ENCODE measurements at regions not wholly inside any gene's neighbourhood (a gene's known extent, or its start where the extent isn't known, plus 50 kb on each side); places are given as distances from the start of the nearest gene placed in this dataset.

GRCh38 chr16:79816081-79816497 is 215.6 kb upstream of the MAF start:
- no peaks in the 10 kb centered on the region for H3K9me3 ChIP-seq (ENCODE audit: control insufficient read depth in 2 of 2, insufficient read depth in 1 of 2, low read depth in 1 of 2, low read length in 1 of 2)
- no peak for DNase-seq
- WGBS, 3 donors: 69 to 78% (median 72%) methylated on average over 4 of the region's 4 CpGs
- FAIRE-seq: no peak
- H3K27ac ChIP-seq (ENCODE audit: low read depth in 1 of 3, low read length in 2 of 3): no peak overlapping the region
- no peaks in the 10 kb centered on the region for H3K36me3 ChIP-seq (ENCODE audit: control insufficient read depth in 3 of 3, insufficient read depth in 2 of 3, low read depth in 1 of 3, low read length in 3 of 3)
- H3K4me3 ChIP-seq (ENCODE audit: low read depth in 1 of 3, low read length in 3 of 3): no peak overlapping the region
- H3K4me1 ChIP-seq (ENCODE audit: control insufficient read depth in 3 of 3, insufficient read depth in 2 of 3, low read depth in 1 of 3, low read length in 2 of 3): no peaks in the 10 kb centered on the region
- no peaks in the 10 kb centered on the region for H3K27me3 ChIP-seq (ENCODE audit: control insufficient read depth in 3 of 3, insufficient read depth in 3 of 3, low read length in 3 of 3)

GRCh38 chr16:79815049-79815448 is 214.5 kb upstream of the MAF start:
- Histone ChIP-seq H3K9me3 (ENCODE audit: control insufficient read depth in 2 of 2, insufficient read depth in 1 of 2, low read depth in 1 of 2, low read length in 1 of 2) (no peaks in the 10 kb centered on the region), H3K4me1 (ENCODE audit: control insufficient read depth in 3 of 3, insufficient read depth in 2 of 3, low read depth in 1 of 3, low read length in 2 of 3) (no peaks in the 10 kb centered on the region), H3K27ac (ENCODE audit: low read depth in 1 of 3, low read length in 2 of 3) (no peak overlapping the region), H3K36me3 (ENCODE audit: control insufficient read depth in 3 of 3, insufficient read depth in 2 of 3, low read depth in 1 of 3, low read length in 3 of 3) (no peaks in the 10 kb centered on the region), H3K27me3 (ENCODE audit: control insufficient read depth in 3 of 3, insufficient read depth in 3 of 3, low read length in 3 of 3) (no peaks in the 10 kb centered on the region), H3K4me3 (ENCODE audit: low read depth in 1 of 3, low read length in 3 of 3) (no peak overlapping the region)
- no peak for DNase-seq
- 62 to 87% (median 82%) methylated on average over 2 of the region's 2 CpGs for WGBS, 3 donors
- FAIRE-seq: no peak

GRCh38 chr16:79814124-79814523 is 213.6 kb upstream of the MAF start:
- H3K36me3 ChIP-seq (ENCODE audit: control insufficient read depth in 3 of 3, insufficient read depth in 2 of 3, low read depth in 1 of 3, low read length in 3 of 3): no peaks in the 10 kb centered on the region
- 83 to 87% (median 87%) methylated on average over 2 of the region's 2 CpGs for WGBS, 3 donors
- H3K9me3 ChIP-seq (ENCODE audit: control insufficient read depth in 2 of 2, insufficient read depth in 1 of 2, low read depth in 1 of 2, low read length in 1 of 2): no peaks in the 10 kb centered on the region
- FAIRE-seq (no peak), DNase-seq (no peak)
- H3K4me3 ChIP-seq (ENCODE audit: low read depth in 1 of 3, low read length in 3 of 3): no peak overlapping the region
- H3K4me1 ChIP-seq (ENCODE audit: control insufficient read depth in 3 of 3, insufficient read depth in 2 of 3, low read depth in 1 of 3, low read length in 2 of 3): no peaks in the 10 kb centered on the region
- H3K27me3 ChIP-seq (ENCODE audit: control insufficient read depth in 3 of 3, insufficient read depth in 3 of 3, low read length in 3 of 3): no peaks in the 10 kb centered on the region
- H3K27ac ChIP-seq (ENCODE audit: low read depth in 1 of 3, low read length in 2 of 3): no peak overlapping the region

GRCh38 chr16:79811541-79811940 is 211.0 kb upstream of the MAF start:
- Histone ChIP-seq H3K4me3 (ENCODE audit: low read depth in 1 of 3, low read length in 3 of 3) (no peak overlapping the region), H3K27me3 (ENCODE audit: control insufficient read depth in 3 of 3, insufficient read depth in 3 of 3, low read length in 3 of 3) (no peaks in the 10 kb centered on the region), H3K27ac (ENCODE audit: low read depth in 1 of 3, low read length in 2 of 3) (no peak overlapping the region), H3K4me1 (ENCODE audit: control insufficient read depth in 3 of 3, insufficient read depth in 2 of 3, low read depth in 1 of 3, low read length in 2 of 3) (no peaks in the 10 kb centered on the region), H3K9me3 (ENCODE audit: control insufficient read depth in 2 of 2, insufficient read depth in 1 of 2, low read depth in 1 of 2, low read length in 1 of 2) (peaks cover 0 to 11% of the 10 kb centered on the region in 2 donors), H3K36me3 (ENCODE audit: control insufficient read depth in 3 of 3, insufficient read depth in 2 of 3, low read depth in 1 of 3, low read length in 3 of 3) (no peaks in the 10 kb centered on the region)
- FAIRE-seq (no peak), DNase-seq (no peak)
- 36 to 51% (median 42%) methylated on average over 2 of the region's 2 CpGs for WGBS, 3 donors

- Histone ChIP-seq H3K4me3 (ENCODE audit: low read depth in 1 of 3, low read length in 3 of 3) (no peak overlapping the region), H3K27ac (ENCODE audit: low read depth in 1 of 3, low read length in 2 of 3) (no peak overlapping the region), H3K4me1 (ENCODE audit: control insufficient read depth in 3 of 3, insufficient read depth in 2 of 3, low read depth in 1 of 3, low read length in 2 of 3) (no peaks in the 10 kb centered on the region), H3K9me3 (ENCODE audit: control insufficient read depth in 2 of 2, insufficient read depth in 1 of 2, low read depth in 1 of 2, low read length in 1 of 2) (peaks cover 0 to 11% of the 10 kb centered on the region in 2 donors), H3K36me3 (ENCODE audit: control insufficient read depth in 3 of 3, insufficient read depth in 2 of 3, low read depth in 1 of 3, low read length in 3 of 3) (no peaks in the 10 kb centered on the region), H3K27me3 (ENCODE audit: control insufficient read depth in 3 of 3, insufficient read depth in 3 of 3, low read length in 3 of 3) (no peaks in the 10 kb centered on the region)
- 75 to 82% (median 76%) methylated on average over 5 to 6 of the region's 6 CpGs for WGBS, 3 donors
- FAIRE-seq: no peak
- DNase-seq: no peak
Measured at GRCh38 chr16:79810449-79811189, 210.1 kb upstream of the MAF start.

- Histone ChIP-seq H3K4me1 (ENCODE audit: control insufficient read depth in 3 of 3, insufficient read depth in 2 of 3, low read depth in 1 of 3, low read length in 2 of 3) (no peaks in the 10 kb centered on the region), H3K9me3 (ENCODE audit: control insufficient read depth in 2 of 2, insufficient read depth in 1 of 2, low read depth in 1 of 2, low read length in 1 of 2) (peaks cover 0 to 11% of the 10 kb centered on the region in 2 donors), H3K4me3 (ENCODE audit: low read depth in 1 of 3, low read length in 3 of 3) (no peak overlapping the region), H3K36me3 (ENCODE audit: control insufficient read depth in 3 of 3, insufficient read depth in 2 of 3, low read depth in 1 of 3, low read length in 3 of 3) (no peaks in the 10 kb centered on the region), H3K27ac (ENCODE audit: low read depth in 1 of 3, low read length in 2 of 3) (no peak overlapping the region), H3K27me3 (ENCODE audit: control insufficient read depth in 3 of 3, insufficient read depth in 3 of 3, low read length in 3 of 3) (no peaks in the 10 kb centered on the region)
- 86 to 90% (median 86%) methylated on average over 1 of the region's 1 CpG for WGBS, 3 donors
- no peak for FAIRE-seq
- DNase-seq: no peak
Measured at GRCh38 chr16:79809376-79809775, 208.8 kb upstream of the MAF start.

GRCh38 chr16:79808731-79809130 is 208.2 kb upstream of the MAF start:
- no peak overlapping the region for H3K4me3 ChIP-seq (ENCODE audit: low read depth in 1 of 3, low read length in 3 of 3)
- FAIRE-seq: no peak
- 56 to 79% (median 70%) methylated on average over 3 of the region's 3 CpGs for WGBS, 3 donors
- H3K36me3 ChIP-seq (ENCODE audit: control insufficient read depth in 3 of 3, insufficient read depth in 2 of 3, low read depth in 1 of 3, low read length in 3 of 3): no peaks in the 10 kb centered on the region
- no peaks in the 10 kb centered on the region for H3K4me1 ChIP-seq (ENCODE audit: control insufficient read depth in 3 of 3, insufficient read depth in 2 of 3, low read depth in 1 of 3, low read length in 2 of 3)
- no peak overlapping the region for H3K27ac ChIP-seq (ENCODE audit: low read depth in 1 of 3, low read length in 2 of 3)
- H3K27me3 ChIP-seq (ENCODE audit: control insufficient read depth in 3 of 3, insufficient read depth in 3 of 3, low read length in 3 of 3): no peaks in the 10 kb centered on the region
- H3K9me3 ChIP-seq (ENCODE audit: control insufficient read depth in 2 of 2, insufficient read depth in 1 of 2, low read depth in 1 of 2, low read length in 1 of 2): peaks cover 0 to 11% of the 10 kb centered on the region in 2 donors
- DNase-seq: no peak

- no peak overlapping the region for H3K27ac ChIP-seq (ENCODE audit: low read depth in 1 of 3, low read length in 2 of 3)
- no peaks in the 10 kb centered on the region for H3K4me1 ChIP-seq (ENCODE audit: control insufficient read depth in 3 of 3, insufficient read depth in 2 of 3, low read depth in 1 of 3, low read length in 2 of 3)
- H3K9me3 ChIP-seq (ENCODE audit: control insufficient read depth in 2 of 2, insufficient read depth in 1 of 2, low read depth in 1 of 2, low read length in 1 of 2): peaks cover 0 to 14% of the 10 kb centered on the region in 2 donors
- H3K27me3 ChIP-seq (ENCODE audit: control insufficient read depth in 3 of 3, insufficient read depth in 3 of 3, low read length in 3 of 3): no peaks in the 10 kb centered on the region
- DNase-seq (no peak), FAIRE-seq (no peak)
- H3K4me3 ChIP-seq (ENCODE audit: low read depth in 1 of 3, low read length in 3 of 3): no peak overlapping the region
- no peaks in the 10 kb centered on the region for H3K36me3 ChIP-seq (ENCODE audit: control insufficient read depth in 3 of 3, insufficient read depth in 2 of 3, low read depth in 1 of 3, low read length in 3 of 3)
- WGBS, 3 donors: 78 to 84% (median 80%) methylated on average over 4 of the region's 4 CpGs
Measured at GRCh38 chr16:79806757-79807156, 206.2 kb upstream of the MAF start.

- 55 to 64% (median 63%) methylated on average over 2 of the region's 2 CpGs for WGBS, 3 donors
- Histone ChIP-seq H3K9me3 (ENCODE audit: control insufficient read depth in 2 of 2, insufficient read depth in 1 of 2, low read depth in 1 of 2, low read length in 1 of 2) (peaks cover 0 to 17% of the 10 kb centered on the region in 2 donors), H3K27ac (ENCODE audit: low read depth in 1 of 3, low read length in 2 of 3) (no peak overlapping the region), H3K4me1 (ENCODE audit: control insufficient read depth in 3 of 3, insufficient read depth in 2 of 3, low read depth in 1 of 3, low read length in 2 of 3) (no peaks in the 10 kb centered on the region), H3K36me3 (ENCODE audit: control insufficient read depth in 3 of 3, insufficient read depth in 2 of 3, low read depth in 1 of 3, low read length in 3 of 3) (no peaks in the 10 kb centered on the region), H3K4me3 (ENCODE audit: low read depth in 1 of 3, low read length in 3 of 3) (no peak overlapping the region), H3K27me3 (ENCODE audit: control insufficient read depth in 3 of 3, insufficient read depth in 3 of 3, low read length in 3 of 3) (no peaks in the 10 kb centered on the region)
- FAIRE-seq (no peak), DNase-seq (no peak)
Measured at GRCh38 chr16:79805621-79806020, 205.1 kb upstream of the MAF start.

Data from small intestine (tissue), 7 donors.